ENCODE measurements at regions not wholly inside any gene's neighbourhood (a gene's known extent, or its start where the extent isn't known, plus 50 kb on each side); places are given as distances from the start of the nearest gene placed in this dataset.
"Not testable (repeated sequence)": the region's sequence is repeated elsewhere in the genome, so short reads cannot be mapped to it uniquely, and the experiment has no call there.

DNA sequence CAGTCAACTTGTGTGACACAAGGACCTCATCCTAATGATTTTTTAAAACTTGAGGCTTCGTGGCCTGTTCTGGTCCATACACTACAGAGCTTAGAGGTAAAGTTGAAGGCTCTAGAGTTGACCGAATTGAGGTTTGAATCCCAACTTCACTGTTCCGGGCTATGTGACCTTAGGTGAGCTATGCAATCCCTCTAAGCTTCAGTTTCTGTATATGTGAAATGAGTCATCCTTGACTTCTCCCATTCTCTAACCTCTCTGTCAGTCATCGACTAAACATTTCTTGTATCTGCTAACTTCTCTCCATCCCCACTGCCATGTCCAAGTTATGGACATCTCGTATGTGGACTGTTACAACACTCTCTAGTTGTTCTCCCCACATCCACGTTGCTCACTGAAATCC lies 178.2 kb upstream of the TMEM45B start:
- DNase-seq (ENCODE audit: low read depth, low spot score) = no peak

DNA sequence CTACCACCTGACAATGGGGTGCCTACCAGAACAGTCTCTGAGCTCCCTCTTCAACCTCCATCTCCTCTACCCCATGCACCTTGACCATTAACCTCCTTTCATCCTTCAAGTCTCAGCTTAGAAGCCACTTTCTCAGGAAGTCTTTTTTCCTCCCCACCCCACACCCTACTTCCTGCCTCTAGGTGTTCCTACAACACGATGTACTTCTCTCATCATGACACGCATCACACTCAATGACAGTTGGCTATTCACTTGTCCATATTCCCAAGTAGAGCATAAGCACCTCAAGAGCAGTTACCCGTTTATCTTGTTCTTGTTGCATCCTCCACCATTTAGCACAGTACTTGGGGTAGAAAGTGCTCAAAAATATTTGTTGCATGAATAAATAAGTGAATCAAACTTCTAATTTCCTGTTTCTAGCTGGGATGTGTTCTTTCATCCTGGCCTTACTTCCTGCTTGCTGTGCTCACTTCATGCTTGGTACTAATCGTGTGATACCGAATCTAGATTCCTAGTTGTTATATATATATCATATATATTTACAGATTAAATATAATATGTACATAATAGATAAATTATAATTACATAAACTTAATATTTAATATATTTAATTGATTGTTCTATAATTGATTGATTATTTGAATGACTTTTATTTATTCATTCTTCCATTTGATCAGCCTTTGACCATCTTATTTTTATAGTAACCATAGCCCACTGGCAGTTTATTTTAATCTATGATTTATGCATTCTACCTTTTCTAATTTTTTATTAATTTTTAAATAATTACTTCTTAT lies 177.5 kb upstream of the TMEM45B start:
- DNase-seq (ENCODE audit: low read depth, low spot score) = no peak

- no peak for DNase-seq (ENCODE audit: low read depth, low spot score)
These were observed 176.3 kb upstream of the TMEM45B start for GRCh38 chr11:129639300-129639699.

DNA sequence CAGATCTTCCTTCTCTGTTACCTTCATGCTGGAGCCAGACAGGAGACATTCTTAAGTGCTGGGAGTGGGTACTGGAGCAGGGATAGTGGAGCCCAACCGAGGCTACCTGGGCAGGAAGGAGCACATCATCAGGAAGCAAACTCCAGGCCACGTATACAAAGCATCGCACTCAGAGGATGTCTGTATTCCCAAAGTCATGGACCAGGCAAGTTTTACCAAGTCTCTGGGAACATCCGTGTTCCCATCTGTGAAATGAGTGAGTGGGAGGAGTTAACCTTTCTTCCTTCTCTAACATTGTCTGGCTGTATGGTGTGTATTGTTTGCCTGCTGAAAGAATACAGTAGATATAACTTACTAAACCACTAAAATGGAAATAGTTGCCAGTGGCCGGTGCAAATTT lies 175.0 kb upstream of the TMEM45B start:
- DNase-seq (ENCODE audit: low read depth, low spot score) = no peak

- DNase-seq (ENCODE audit: low read depth, low spot score) = no peak
These were observed 172.5 kb upstream of the TMEM45B start for GRCh38 chr11:129643031-129643721.

DNA sequence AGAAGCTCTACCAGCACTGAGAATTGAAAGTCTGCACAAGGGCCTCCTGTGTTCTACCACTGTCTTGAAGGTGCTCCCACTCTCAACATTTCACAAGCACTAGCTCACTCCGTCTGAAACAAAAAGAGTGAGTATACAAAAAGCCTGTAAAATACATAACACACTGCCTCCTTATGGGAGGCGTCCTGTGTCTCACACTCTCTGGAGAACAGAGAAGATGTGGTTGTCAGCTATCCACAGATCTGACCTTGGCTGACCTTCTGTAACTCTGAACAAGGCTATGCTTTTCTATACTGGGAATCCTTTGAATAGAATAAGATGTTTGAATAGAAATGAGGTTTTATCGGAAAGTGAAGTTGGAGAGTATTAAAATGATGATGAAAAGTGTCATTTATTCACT lies 171.3 kb upstream of the TMEM45B start:
- no peak for DNase-seq (ENCODE audit: low read depth, low spot score)

- DNase-seq (ENCODE audit: low read depth, low spot score) = no peak
These were observed 169.7 kb upstream of the TMEM45B start for GRCh38 chr11:129645943-129646342.

GRCh38 chr11:129650044-129650443 lies 165.6 kb upstream of the TMEM45B start:
- not testable (repeated sequence) for DNase-seq (ENCODE audit: low read depth, low spot score)

GRCh38 chr11:129652835-129653234 lies 162.8 kb upstream of the TMEM45B start:
- DNase-seq (ENCODE audit: low read depth, low spot score) = no peak

DNA sequence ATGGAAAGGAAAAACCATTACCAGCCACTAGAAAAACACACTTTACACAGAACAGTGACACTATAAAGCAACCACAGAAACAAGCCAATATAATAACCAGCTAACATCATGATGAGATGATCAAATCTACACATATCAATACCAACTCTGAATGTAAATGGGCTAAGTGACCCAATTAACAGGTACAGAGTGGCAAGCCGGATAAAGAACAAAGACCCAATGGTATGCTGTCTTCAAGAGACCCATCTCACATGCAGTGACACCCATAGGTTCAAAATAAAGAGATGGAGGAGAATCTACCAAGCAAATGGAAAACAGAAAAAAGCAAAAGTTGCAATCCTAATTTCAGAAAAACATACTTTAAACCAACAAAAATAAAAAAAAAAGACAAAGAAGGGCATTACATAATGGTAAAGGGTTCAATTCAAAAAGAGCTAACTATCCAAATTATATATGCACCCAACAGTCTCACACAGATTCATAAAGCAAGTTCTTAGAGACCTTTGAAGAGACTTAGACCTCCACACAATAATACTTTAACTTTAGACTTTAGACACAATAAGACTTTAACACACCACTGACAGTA lies 160.3 kb upstream of the TMEM45B start:
- DNase-seq (ENCODE audit: low read depth, low spot score) = no peak

- no peak for DNase-seq (ENCODE audit: low read depth, low spot score)
These were observed 157.7 kb upstream of the TMEM45B start for GRCh38 chr11:129657866-129658525.

- DNase-seq (ENCODE audit: low read depth, low spot score) = peak; percentile 40
These were observed 157.2 kb upstream of the TMEM45B start for GRCh38 chr11:129658526-129658867.

GRCh38 chr11:129680907-129681306 lies 134.7 kb upstream of the TMEM45B start:
- DNase-seq (ENCODE audit: low read depth, low spot score) = no peak

GRCh38 chr11:129681344-129682114 lies 134.1 kb upstream of the TMEM45B start:
- no peak for DNase-seq (ENCODE audit: low read depth, low spot score)

DNA sequence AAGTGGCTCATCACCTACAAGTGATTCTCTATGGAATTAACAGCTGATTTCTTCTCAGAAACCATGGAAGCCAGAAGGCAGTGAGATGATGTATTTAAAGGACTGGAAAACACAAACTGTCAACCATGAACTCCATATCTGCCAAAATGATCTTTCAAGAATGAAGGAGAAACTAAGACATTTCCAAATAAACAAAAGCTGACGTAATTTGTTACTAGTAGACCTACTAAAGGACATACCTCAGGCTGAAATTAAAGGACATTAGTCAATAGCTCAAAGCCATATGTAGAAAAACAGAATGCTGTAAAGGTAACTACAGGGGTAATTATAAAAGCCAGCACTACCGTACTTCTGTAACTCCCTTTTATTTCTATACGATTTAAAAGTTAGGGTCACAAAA lies 129.4 kb upstream of the TMEM45B start:
- DNase-seq (ENCODE audit: low read depth, low spot score) = no peak

DNA sequence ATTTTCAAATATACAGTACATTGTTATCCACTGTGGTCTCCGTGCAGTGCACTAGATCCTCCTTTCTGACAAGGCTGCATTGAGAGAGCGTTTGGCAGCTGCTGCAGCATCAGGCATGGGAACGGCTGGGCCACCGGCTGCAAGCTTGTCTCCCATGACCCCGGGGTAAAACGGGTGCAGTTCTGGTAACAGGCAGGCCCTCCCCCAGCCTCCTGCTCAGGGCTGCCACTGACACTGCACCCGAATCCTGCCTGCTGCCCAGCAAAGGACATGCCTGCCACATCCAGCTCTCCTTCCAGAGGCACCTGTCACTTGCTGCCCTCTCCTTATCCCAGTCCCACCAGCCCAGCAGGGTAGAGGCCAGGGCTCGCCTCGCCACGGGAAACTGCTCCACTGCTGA lies 124.5 kb upstream of the TMEM45B start:
- no peak for DNase-seq (ENCODE audit: low read depth, low spot score)

GRCh38 chr11:129694538-129694937 lies 121.1 kb upstream of the TMEM45B start:
- DNase-seq (ENCODE audit: low read depth, low spot score) = no peak

GRCh38 chr11:129694966-129695365 lies 120.7 kb upstream of the TMEM45B start:
- DNase-seq (ENCODE audit: low read depth, low spot score) = no peak

- no peak for DNase-seq (ENCODE audit: low read depth, low spot score)
These were observed 119.9 kb upstream of the TMEM45B start for GRCh38 chr11:129695571-129696308.

- DNase-seq (ENCODE audit: low read depth, low spot score) = no peak
These were observed 119.2 kb upstream of the TMEM45B start for GRCh38 chr11:129696309-129696989.

Measured in iPS DF 19.7 (cell line).